Karpas-422 (cell line): ENCODE measurements at regions not wholly inside any gene's neighbourhood (a gene's known extent, or its start where the extent isn't known, plus 50 kb on each side); places are given as distances from the start of the nearest gene placed in this dataset.
"Not testable (repeated sequence)": the region's sequence is repeated elsewhere in the genome, so short reads cannot be mapped to it uniquely, and the experiment has no call there.

Experiments used
- DNase-seq: peaks from one replicate; pipeline ENCODE4 v3.0.0-alpha.2; 2015
- H2AFZ ChIP-seq: fragments of 200-600 bp; sonication (generic); 2 replicates; pipeline ENCODE4 v1.6.1; 2014; ENCODE audit warnings: antibody characterized with exemption, low read length, mixed read lengths
- H3K27ac ChIP-seq: fragments of 200-600 bp; sonication (generic); 2 replicates; pipeline ENCODE4 v1.5.1; 2014; ENCODE audit warnings: mild to moderate bottlenecking, low read length, moderate library complexity
- H3K27me3 ChIP-seq: fragments of 200-600 bp; sonication (generic); 2 replicates; pipeline ENCODE4 v1.6.1; 2014; ENCODE audit warnings: low read length, mixed read lengths
- H3K36me3 ChIP-seq: fragments of 200-600 bp; sonication (generic); 2 replicates; pipeline ENCODE4 v1.6.1; 2014; ENCODE audit warnings: low read length, mixed read lengths; ENCODE audit not compliant: insufficient read depth
- H3K4me1 ChIP-seq: fragments of 200-600 bp; sonication (generic); 2 replicates; pipeline ENCODE4 v1.6.1; 2014; ENCODE audit warnings: mild to moderate bottlenecking, low read length, mixed read lengths
- H3K4me2 ChIP-seq: fragments of 200-600 bp; sonication (generic); 2 replicates; pipeline ENCODE4 v1.6.1; 2014; ENCODE audit warnings: low read length, low read depth, mild to moderate bottlenecking; ENCODE audit not compliant: poor library complexity, severe bottlenecking
- H3K4me3 ChIP-seq: fragments of 200-600 bp; sonication (generic); 2 replicates; pipeline ENCODE4 v1.5.1; 2014; ENCODE audit warnings: mild to moderate bottlenecking, antibody characterized with exemption, low read length, mixed read lengths
- H3K79me2 ChIP-seq: fragments of 200-600 bp; sonication (generic); 2 replicates; pipeline ENCODE4 v1.6.1; 2014; ENCODE audit warnings: mild to moderate bottlenecking, low read length, mixed read lengths
- H3K9ac ChIP-seq: fragments of 200-600 bp; sonication (generic); 2 replicates; pipeline ENCODE4 v1.6.0; 2014; ENCODE audit warnings: low read length
- H3K9me2 ChIP-seq: fragments of 200-600 bp; sonication (generic), shearing (Covaris generic); replicated peaks from 2 replicates; pipeline ENCODE4 v1.6.0; 2014; ENCODE audit warnings: mild to moderate bottlenecking, low read length, moderate library complexity; ENCODE audit not compliant: insufficient read depth
- H3K9me3 ChIP-seq: fragments of 300-700, 200-600 bp; sonication (generic); 2 replicates; pipeline ENCODE4 v1.6.1; 2014; ENCODE audit warnings: low read length, mixed read lengths
- H4K20me1 ChIP-seq: fragments of 200-600 bp; sonication (generic); 2 replicates; pipeline ENCODE4 v1.6.1; 2014; ENCODE audit warnings: mild to moderate bottlenecking, antibody characterized with exemption, low read length, low read depth; ENCODE audit not compliant: insufficient read depth

- H2AFZ ChIP-seq, H3K9me3 ChIP-seq, H3K9me2 ChIP-seq, H3K27ac ChIP-seq, H4K20me1 ChIP-seq, H3K4me3 ChIP-seq, H3K79me2 ChIP-seq, H3K4me1 ChIP-seq, H3K36me3 ChIP-seq, H3K27me3 ChIP-seq: not testable (repeated sequence)
- Histone ChIP-seq H3K9ac (peak overlapping the region; percentile 43; the same call in 1 of the 2 replicates), H3K4me2 (peak overlapping the region; percentile 19)
- peak; percentile 44 for DNase-seq
Measured at GRCh38 chr1:148679050-148679786, 69.4 kb upstream of the NUDT4B start.

GRCh38 chr1:148679787-148680326 is 68.7 kb upstream of the NUDT4B start:
- not testable (repeated sequence) for H3K36me3 ChIP-seq, H3K79me2 ChIP-seq, H3K9ac ChIP-seq, DNase-seq, H3K4me2 ChIP-seq, H3K27me3 ChIP-seq, H4K20me1 ChIP-seq, H3K9me2 ChIP-seq, H3K4me3 ChIP-seq, H3K9me3 ChIP-seq, H2AFZ ChIP-seq, H3K27ac ChIP-seq, H3K4me1 ChIP-seq

DNA sequence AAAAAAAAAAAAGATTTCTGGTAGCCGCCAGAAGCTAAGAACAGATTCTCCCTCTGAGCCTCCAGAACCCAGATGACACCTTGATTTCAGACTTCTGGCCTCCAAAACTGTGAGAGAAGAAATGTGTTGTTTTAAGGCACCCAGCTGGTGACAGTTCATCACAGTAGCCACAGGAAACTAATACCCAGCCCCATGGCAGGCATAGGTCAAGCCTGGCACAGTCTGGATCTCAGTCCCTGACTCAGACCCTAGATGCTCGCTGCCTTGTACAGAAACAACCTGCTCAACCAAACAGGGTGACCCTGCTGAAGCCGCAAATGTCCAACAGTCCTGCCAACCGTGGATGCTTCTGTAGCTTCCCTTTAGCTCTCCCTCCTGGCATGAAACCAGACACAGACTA is 61.8 kb upstream of the NUDT4B start:
- H3K4me2 ChIP-seq, H3K9me3 ChIP-seq, H2AFZ ChIP-seq, H3K4me3 ChIP-seq, H3K36me3 ChIP-seq, H3K79me2 ChIP-seq, H3K4me1 ChIP-seq, H3K9ac ChIP-seq, DNase-seq, H4K20me1 ChIP-seq, H3K27me3 ChIP-seq, H3K9me2 ChIP-seq, H3K27ac ChIP-seq: not testable (repeated sequence)

DNA sequence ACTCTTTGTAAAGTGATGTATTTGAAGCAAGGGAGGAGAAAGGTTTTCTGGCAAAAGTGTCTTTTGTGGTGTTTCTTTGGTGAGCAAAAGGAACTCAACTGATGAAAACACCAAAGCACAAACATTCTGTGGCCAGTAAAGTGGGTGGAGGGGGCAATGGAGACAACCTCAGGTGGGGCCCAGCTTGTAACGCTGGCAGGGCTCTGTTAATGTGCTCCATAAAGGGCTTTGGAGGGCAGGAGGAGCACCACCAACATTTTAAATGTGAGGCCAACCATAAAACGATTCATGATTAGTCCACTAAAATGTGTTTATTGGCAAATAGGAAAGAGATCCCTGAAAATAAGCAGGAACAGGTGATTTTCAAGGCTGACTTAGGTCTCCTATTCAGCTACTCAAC is 61.2 kb upstream of the NUDT4B start:
- not testable (repeated sequence) for DNase-seq, H3K9me3 ChIP-seq, H3K4me1 ChIP-seq, H2AFZ ChIP-seq, H4K20me1 ChIP-seq, H3K9ac ChIP-seq, H3K36me3 ChIP-seq, H3K9me2 ChIP-seq, H3K79me2 ChIP-seq, H3K27ac ChIP-seq, H3K4me3 ChIP-seq, H3K27me3 ChIP-seq, H3K4me2 ChIP-seq
